GM10266 (cell line): ENCODE measurements at regions not wholly inside any gene's neighbourhood (a gene's known extent, or its start where the extent isn't known, plus 50 kb on each side); places are given as distances from the start of the nearest gene placed in this dataset.

ENCODE experiments used
- DNase-seq: peaks from one replicate; pipeline ENCODE4 v3.0.0; 2012; ENCODE audit errors: extremely low spot score
- TF ChIP-seq, protein P1 (sequence below): IDR thresholded peaks from 2 replicates; pipeline ENCODE4 v1.5.1; 2012; ENCODE audit warnings: mild to moderate bottlenecking, low read depth; ENCODE audit not compliant: control insufficient read depth, insufficient read depth; ENCODE audit errors: missing control alignments

DNA sequence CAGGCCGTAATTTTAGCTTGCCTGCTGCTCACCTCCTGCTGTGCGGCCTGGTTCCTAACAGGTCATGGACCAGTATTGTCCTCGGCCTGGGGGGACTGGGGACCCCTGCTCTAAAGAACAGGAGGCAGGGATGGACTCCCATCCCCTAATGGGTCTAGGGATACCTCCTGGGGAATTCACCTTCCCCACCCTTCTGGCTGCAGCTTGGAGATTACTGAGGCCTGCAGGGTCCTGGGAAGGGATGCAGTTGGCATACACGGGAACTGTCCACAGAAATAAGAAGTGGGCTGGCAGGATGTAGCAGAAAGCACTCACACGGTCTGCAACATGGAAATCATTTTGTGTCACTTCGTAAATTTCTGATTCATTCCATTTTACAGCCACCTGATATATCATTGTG lies 123.0 kb downstream of the C16orf95 start:
- TF ChIP-seq, protein P1, sequence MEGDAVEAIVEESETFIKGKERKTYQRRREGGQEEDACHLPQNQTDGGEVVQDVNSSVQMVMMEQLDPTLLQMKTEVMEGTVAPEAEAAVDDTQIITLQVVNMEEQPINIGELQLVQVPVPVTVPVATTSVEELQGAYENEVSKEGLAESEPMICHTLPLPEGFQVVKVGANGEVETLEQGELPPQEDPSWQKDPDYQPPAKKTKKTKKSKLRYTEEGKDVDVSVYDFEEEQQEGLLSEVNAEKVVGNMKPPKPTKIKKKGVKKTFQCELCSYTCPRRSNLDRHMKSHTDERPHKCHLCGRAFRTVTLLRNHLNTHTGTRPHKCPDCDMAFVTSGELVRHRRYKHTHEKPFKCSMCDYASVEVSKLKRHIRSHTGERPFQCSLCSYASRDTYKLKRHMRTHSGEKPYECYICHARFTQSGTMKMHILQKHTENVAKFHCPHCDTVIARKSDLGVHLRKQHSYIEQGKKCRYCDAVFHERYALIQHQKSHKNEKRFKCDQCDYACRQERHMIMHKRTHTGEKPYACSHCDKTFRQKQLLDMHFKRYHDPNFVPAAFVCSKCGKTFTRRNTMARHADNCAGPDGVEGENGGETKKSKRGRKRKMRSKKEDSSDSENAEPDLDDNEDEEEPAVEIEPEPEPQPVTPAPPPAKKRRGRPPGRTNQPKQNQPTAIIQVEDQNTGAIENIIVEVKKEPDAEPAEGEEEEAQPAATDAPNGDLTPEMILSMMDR: no peak
- DNase-seq: no peak

DNA sequence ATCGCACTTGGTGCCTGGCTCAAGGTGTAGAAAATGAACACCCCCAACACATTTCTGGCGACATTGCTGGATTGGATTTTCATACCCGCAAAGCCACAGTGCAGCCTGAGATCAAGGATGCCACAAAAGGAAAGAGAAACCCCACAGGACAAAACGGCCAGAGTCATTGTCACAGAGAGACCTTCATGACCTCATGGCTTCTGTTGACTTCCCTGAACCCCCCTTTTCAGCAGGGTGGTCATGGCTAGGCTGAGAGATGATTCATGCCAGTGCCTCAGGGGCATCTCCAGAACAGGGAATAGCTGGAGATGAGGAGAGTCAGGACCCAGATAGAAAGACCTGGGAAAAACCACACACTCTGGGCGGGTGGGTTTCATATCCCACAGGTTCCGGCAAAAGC lies 122.0 kb downstream of the C16orf95 start:
- TF ChIP-seq, protein P1: no peak
- DNase-seq: no peak

DNA sequence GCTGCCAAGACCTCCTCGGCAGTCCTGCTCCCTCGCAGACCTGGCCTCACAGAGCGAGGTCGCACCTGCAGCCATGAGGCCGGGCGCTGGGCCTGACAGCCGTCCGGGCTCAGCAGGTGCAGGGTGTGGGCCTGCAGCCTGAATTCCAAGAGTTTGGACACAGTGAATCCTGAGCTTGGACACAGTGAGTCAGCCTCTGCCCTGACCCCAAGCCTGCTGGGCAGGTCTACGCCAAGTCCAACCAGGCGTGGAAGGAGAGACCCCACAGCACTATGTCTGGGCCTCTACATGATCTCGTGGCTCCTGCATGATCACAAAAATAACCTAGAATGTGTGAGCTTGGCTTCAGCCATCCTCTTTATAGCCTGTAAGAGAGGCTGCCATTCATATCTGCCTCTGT lies 121.0 kb downstream of the C16orf95 start:
- DNase-seq: no peak
- TF ChIP-seq, protein P1: no peak

DNA sequence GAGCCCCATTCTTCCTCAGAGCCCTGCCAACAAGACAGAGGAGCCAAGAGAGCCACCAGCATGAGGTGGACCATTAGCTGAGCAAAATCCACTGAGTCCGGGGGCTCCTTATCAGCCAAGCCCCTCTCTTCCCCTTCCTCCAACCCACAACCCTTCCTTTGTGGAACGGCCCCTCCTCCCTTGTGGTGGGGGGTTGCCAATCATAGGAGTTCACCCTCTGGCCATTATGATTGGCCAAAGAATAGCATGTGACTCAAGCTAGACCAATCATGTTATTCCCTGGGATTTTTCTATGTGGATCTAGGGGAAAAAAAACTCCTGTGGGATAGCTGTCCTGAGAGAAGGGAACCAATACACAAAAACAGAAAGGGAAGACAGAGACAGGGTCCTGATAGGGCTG lies 120.5 kb downstream of the C16orf95 start:
- DNase-seq: no peak
- TF ChIP-seq, protein P1: no peak

DNA sequence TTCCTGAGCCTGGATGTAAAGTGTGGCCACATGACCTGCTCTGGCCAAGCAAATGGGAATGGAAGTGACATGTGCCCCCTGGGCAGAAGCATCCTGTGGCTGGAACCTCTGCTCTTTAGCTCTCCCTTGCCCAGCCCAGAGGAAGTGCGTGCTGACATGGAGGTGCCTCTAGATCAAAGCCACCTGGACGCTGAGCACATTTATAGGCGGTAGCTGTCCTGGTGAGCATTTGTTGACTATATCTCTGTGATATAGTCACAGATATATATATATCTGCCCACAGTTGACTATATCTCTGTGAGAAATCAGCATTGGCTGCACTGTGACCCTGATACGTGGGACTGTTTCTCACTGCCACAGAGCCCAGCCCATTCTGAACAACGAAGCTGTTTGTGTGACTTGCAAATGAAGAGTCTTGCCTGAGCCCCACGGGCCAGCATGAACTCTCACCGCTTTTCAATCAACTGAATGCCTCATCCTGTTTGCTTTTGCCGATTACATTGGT lies 118.8 kb downstream of the C16orf95 start:
- no peak for DNase-seq
- TF ChIP-seq, protein P1: no peak

DNA sequence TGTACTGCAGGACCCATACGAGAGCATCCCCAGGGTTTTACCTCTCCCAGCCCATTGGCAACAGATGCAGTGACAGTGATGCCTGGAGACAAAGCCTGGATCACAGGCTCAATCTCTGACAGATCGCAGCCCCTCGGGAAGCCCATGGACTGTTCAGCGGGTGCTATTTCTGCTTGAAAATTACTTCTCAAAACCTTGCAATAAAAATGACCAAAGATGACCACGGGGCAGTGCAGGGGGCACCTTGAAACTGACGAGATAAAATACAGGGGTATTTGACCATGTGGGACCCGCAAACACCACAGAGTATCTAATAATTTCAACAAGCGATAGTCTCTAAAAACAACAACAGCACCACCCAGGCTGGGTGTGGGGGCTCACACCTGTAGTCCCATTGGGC lies 118.3 kb downstream of the C16orf95 start:
- DNase-seq: no peak
- TF ChIP-seq, protein P1: no peak

DNA sequence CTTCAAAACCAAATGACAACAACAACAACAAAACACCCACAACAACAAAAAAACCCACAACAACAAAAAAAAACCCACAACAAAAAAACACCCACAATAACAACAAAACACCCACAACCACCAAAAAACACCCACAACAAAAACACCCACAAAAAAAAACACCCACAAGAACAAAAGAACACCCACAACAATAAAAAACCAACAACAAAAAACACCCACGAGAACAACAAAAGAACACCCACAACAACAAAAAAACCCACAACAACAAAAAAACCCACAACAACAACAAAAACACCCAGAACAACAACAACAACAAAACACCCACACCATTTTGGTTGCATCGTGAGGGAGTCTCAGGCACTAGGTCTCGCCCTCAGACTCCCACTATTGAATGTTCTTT lies 117.8 kb downstream of the C16orf95 start:
- DNase-seq: no peak
- TF ChIP-seq, protein P1: no peak
